ENCODE measurements at regions not wholly inside any gene's neighbourhood (a gene's known extent, or its start where the extent isn't known, plus 50 kb on each side); places are given as distances from the start of the nearest gene placed in this dataset.
A peak's percentile ranks its signal among the peaks of the same experiment; 100 is the strongest.
"Not testable (repeated sequence)": the region's sequence is repeated elsewhere in the genome, so short reads cannot be mapped to it uniquely, and the experiment has no call there.

DNA sequence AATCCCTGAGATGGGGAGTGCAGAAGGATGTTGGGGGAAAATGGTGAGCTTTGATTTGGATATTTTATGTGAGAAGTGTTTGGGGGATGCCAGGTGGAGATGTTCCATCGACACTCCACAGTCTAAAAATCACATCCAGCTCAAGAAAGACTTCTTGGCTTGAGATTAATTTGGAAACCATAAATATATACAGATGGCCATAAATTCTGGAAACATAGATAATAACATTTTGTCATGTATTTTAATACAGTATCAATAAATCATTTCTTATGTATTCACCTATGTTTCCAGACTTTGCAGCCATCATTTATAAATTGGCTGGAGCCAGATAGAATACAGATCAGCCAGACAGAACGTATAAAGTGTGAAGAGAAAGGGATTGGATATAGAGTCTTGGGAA, 245.5 kb upstream of the DDHD1 start:
- no peak for DNase-seq
- Histone ChIP-seq H3K9ac (ENCODE audit: low read length) (no peak overlapping the region), H3K4me1 (ENCODE audit: control insufficient read depth, insufficient read depth, low read depth, low read length) (no peaks in the 10 kb centered on the region), H3K18ac (ENCODE audit: low read depth in 1 of 2, low read length in 2 of 2) (no peak overlapping the region), H3K23ac (ENCODE audit: low read length in 2 of 2) (no peak overlapping the region), H3K27me3 (ENCODE audit: control insufficient read depth in 1 of 2, insufficient read depth in 1 of 2, low read length in 2 of 2) (no peaks in the 10 kb centered on the region), H3K4ac (ENCODE audit: low read depth in 1 of 2, low read length in 2 of 2) (no peak overlapping the region), H3K9me3 (ENCODE audit: control insufficient read depth, low read length) (peaks cover 27% of the 10 kb centered on the region), H3K36me3 (ENCODE audit: control insufficient read depth in 1 of 2, insufficient read depth in 2 of 2, low read depth in 1 of 2, low read length in 2 of 2) (no peaks in the 10 kb centered on the region), H2BK120ac (ENCODE audit: low read depth, low read length) (no peak overlapping the region), H2AFZ (ENCODE audit: low read depth, low read length) (no peak overlapping the region), H3K14ac (ENCODE audit: low read length in 2 of 2) (no peak overlapping the region), H3K27ac (ENCODE audit: low read length, poor library complexity, severe bottlenecking) (no peak overlapping the region), H2BK12ac (ENCODE audit: low read length in 2 of 2) (no peak overlapping the region), H3K4me2 (ENCODE audit: low read length, poor library complexity, severe bottlenecking) (no peak overlapping the region), H2BK15ac (ENCODE audit: low read depth, poor library complexity, severe bottlenecking) (no peak overlapping the region), H4K91ac (ENCODE audit: low read length) (no peak overlapping the region), H2AK5ac (ENCODE audit: low read length, severe bottlenecking) (no peak overlapping the region), H3K79me1 (replicated peaks; ENCODE audit: low read length, poor library complexity, severe bottlenecking) (no peaks in the 10 kb centered on the region), H2BK5ac (ENCODE audit: low read depth, low read length, poor library complexity, severe bottlenecking) (no peak overlapping the region), H3K4me3 (ENCODE audit: insufficient read depth in 1 of 2, low read depth in 1 of 2, low read length in 2 of 2) (no peak overlapping the region), H4K8ac (ENCODE audit: low read length) (no peak overlapping the region)
- 79% methylated on average over 1 of the region's 2 CpGs for WGBS

DNA sequence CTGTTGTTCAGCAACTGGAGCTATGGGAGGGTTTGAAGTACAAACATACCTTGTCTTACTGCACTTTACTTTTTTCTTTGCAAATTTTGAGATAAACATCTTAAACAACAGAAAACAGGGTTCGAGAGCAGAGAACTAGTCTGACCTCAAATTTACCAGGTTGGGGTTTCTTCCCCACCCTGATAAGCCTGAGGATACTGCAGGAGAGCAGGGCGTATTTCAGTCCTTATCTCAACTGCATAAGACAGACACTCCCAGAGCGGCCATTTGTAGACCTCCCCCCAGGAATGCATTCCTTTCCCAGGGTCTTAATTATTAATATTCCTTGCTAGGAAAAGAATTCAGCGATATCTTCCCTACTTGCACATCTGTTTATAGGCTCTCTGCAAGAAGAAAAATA, 242.1 kb upstream of the DDHD1 start:
- H2BK12ac ChIP-seq (ENCODE audit: low read length in 2 of 2); H3K18ac ChIP-seq (ENCODE audit: low read depth in 1 of 2, low read length in 2 of 2); H4K8ac ChIP-seq (ENCODE audit: low read length); H3K36me3 ChIP-seq (ENCODE audit: control insufficient read depth in 1 of 2, insufficient read depth in 2 of 2, low read depth in 1 of 2, low read length in 2 of 2); DNase-seq; H2AFZ ChIP-seq (ENCODE audit: low read depth, low read length); H4K91ac ChIP-seq (ENCODE audit: low read length); H2BK120ac ChIP-seq (ENCODE audit: low read depth, low read length); H3K9ac ChIP-seq (ENCODE audit: low read length); H3K4ac ChIP-seq (ENCODE audit: low read depth in 1 of 2, low read length in 2 of 2); H2BK15ac ChIP-seq (ENCODE audit: low read depth, poor library complexity, severe bottlenecking); H3K4me2 ChIP-seq (ENCODE audit: low read length, poor library complexity, severe bottlenecking); H3K4me1 ChIP-seq (ENCODE audit: control insufficient read depth, insufficient read depth, low read depth, low read length); H3K79me1 ChIP-seq (replicated peaks; ENCODE audit: low read length, poor library complexity, severe bottlenecking); H2BK5ac ChIP-seq (ENCODE audit: low read depth, low read length, poor library complexity, severe bottlenecking); H3K14ac ChIP-seq (ENCODE audit: low read length in 2 of 2); H3K23ac ChIP-seq (ENCODE audit: low read length in 2 of 2); H3K27ac ChIP-seq (ENCODE audit: low read length, poor library complexity, severe bottlenecking); H2AK5ac ChIP-seq (ENCODE audit: low read length, severe bottlenecking); H3K27me3 ChIP-seq (ENCODE audit: control insufficient read depth in 1 of 2, insufficient read depth in 1 of 2, low read length in 2 of 2): not testable (repeated sequence)
- WGBS, result 97% methylated on average over 4 of the region's 4 CpGs
- Histone ChIP-seq H3K9me3 (ENCODE audit: control insufficient read depth, low read length) (peaks cover 27% of the 10 kb centered on the region), H3K4me3 (ENCODE audit: insufficient read depth in 1 of 2, low read depth in 1 of 2, low read length in 2 of 2) (peak overlapping the region in 1 of 2 experiments; percentile 20)

DNA sequence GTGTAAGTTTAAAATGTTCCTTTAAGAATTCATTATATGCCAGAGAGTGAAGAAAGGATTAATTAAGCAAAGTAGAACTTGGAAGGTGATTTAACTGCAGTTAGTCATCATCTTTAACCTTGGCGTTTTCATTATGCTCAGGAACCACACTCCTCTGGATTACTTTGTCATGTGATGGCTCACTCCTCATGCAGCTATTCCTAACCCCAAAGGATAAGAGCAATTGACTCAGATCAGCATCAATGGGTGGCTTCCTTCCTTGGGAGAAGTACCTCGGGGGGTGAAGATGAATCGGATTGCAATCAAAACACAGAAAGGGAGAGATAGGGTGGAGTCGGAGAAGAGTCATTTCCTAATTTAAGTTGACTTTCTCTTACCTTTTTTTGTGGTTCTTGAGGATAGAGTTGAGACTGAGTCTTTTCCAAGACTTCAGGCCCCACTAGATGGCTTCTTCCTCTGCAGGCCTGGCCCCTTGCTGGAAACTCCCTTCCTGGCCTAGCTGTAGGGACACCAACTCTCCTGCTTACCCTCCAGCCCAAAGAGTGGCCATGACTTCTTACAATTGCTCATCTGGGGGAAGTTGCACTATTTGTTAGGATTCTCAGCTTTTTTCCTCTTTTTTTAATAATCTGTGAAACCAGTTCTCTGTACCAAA, 238.6 kb upstream of the DDHD1 start:
- no peak overlapping the region for H4K91ac ChIP-seq (ENCODE audit: low read length)
- H3K9me3 ChIP-seq (ENCODE audit: control insufficient read depth, low read length), result peaks cover 27% of the 10 kb centered on the region
- no peak overlapping the region for H2BK5ac ChIP-seq (ENCODE audit: low read depth, low read length, poor library complexity, severe bottlenecking)
- 3% methylated on average over 3 of the region's 4 CpGs for WGBS
- peak; percentile 61 for DNase-seq
- H2AK5ac ChIP-seq (ENCODE audit: low read length, severe bottlenecking), result no peak overlapping the region
- no peaks in the 10 kb centered on the region for H3K79me1 ChIP-seq (replicated peaks; ENCODE audit: low read length, poor library complexity, severe bottlenecking)
- H3K36me3 ChIP-seq (ENCODE audit: control insufficient read depth in 1 of 2, insufficient read depth in 2 of 2, low read depth in 1 of 2, low read length in 2 of 2), result no peaks in the 10 kb centered on the region
- H3K23ac ChIP-seq (ENCODE audit: low read length in 2 of 2), result no peak overlapping the region
- H3K4ac ChIP-seq (ENCODE audit: low read depth in 1 of 2, low read length in 2 of 2), result no peak overlapping the region
- H3K18ac ChIP-seq (ENCODE audit: low read depth in 1 of 2, low read length in 2 of 2), result peak overlapping the region in 1 of 2 experiments; percentile 37
- no peak overlapping the region for H3K4me3 ChIP-seq (ENCODE audit: insufficient read depth in 1 of 2, low read depth in 1 of 2, low read length in 2 of 2)
- H2BK12ac ChIP-seq (ENCODE audit: low read length in 2 of 2), result no peak overlapping the region
- peak overlapping the region; percentile 74 for H3K9ac ChIP-seq (ENCODE audit: low read length)
- no peak overlapping the region for H2BK15ac ChIP-seq (ENCODE audit: low read depth, poor library complexity, severe bottlenecking)
- no peak overlapping the region for H2AFZ ChIP-seq (ENCODE audit: low read depth, low read length)
- no peak overlapping the region for H4K8ac ChIP-seq (ENCODE audit: low read length)
- no peak overlapping the region for H3K4me2 ChIP-seq (ENCODE audit: low read length, poor library complexity, severe bottlenecking)
- peak overlapping the region; percentile 3 for H3K27ac ChIP-seq (ENCODE audit: low read length, poor library complexity, severe bottlenecking)
- H2BK120ac ChIP-seq (ENCODE audit: low read depth, low read length), result no peak overlapping the region
- no peaks in the 10 kb centered on the region for H3K27me3 ChIP-seq (ENCODE audit: control insufficient read depth in 1 of 2, insufficient read depth in 1 of 2, low read length in 2 of 2)
- peaks cover 3% of the 10 kb centered on the region for H3K4me1 ChIP-seq (ENCODE audit: control insufficient read depth, insufficient read depth, low read depth, low read length)
- H3K14ac ChIP-seq (ENCODE audit: low read length in 2 of 2), result no peak overlapping the region

DNA sequence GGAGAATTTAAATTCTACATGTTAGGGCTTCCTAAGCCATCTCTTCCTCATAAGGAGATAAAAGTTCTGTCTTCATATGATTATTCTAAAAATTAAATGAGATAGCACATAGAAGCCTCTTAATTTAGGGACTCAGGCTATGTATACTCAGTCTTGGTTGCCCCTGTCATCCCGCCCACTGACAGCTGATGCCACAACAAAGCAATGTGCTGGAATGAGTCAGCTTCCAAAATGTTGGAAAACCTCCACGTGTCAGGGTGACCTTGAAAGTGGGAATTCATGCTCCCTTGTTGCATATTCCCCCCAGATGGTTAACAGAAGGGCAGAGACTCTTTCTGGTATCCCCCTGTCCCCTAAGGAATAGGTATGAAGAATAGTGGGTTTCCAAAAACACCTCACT, 238.0 kb upstream of the DDHD1 start:
- H3K23ac ChIP-seq (ENCODE audit: low read length in 2 of 2), result no peak overlapping the region
- no peak overlapping the region for H2BK5ac ChIP-seq (ENCODE audit: low read depth, low read length, poor library complexity, severe bottlenecking)
- peak overlapping the region; percentile 1 for H3K27ac ChIP-seq (ENCODE audit: low read length, poor library complexity, severe bottlenecking)
- H3K14ac ChIP-seq (ENCODE audit: low read length in 2 of 2), result no peak overlapping the region
- peaks cover 21% of the 10 kb centered on the region for H3K9me3 ChIP-seq (ENCODE audit: control insufficient read depth, low read length)
- no peaks in the 10 kb centered on the region for H3K79me1 ChIP-seq (replicated peaks; ENCODE audit: low read length, poor library complexity, severe bottlenecking)
- H3K9ac ChIP-seq (ENCODE audit: low read length), result peak overlapping the region; percentile 74
- no peak overlapping the region for H3K4me3 ChIP-seq (ENCODE audit: insufficient read depth in 1 of 2, low read depth in 1 of 2, low read length in 2 of 2)
- no peaks in the 10 kb centered on the region for H3K36me3 ChIP-seq (ENCODE audit: control insufficient read depth in 1 of 2, insufficient read depth in 2 of 2, low read depth in 1 of 2, low read length in 2 of 2)
- no peak overlapping the region for H3K4me2 ChIP-seq (ENCODE audit: low read length, poor library complexity, severe bottlenecking)
- peak overlapping the region; percentile 93 for H2AK5ac ChIP-seq (ENCODE audit: low read length, severe bottlenecking)
- H2BK12ac ChIP-seq (ENCODE audit: low read length in 2 of 2), result peak overlapping the region in 1 of 2 experiments; percentile 78
- H2BK120ac ChIP-seq (ENCODE audit: low read depth, low read length), result no peak overlapping the region
- no peak overlapping the region for H4K8ac ChIP-seq (ENCODE audit: low read length)
- H3K4me1 ChIP-seq (ENCODE audit: control insufficient read depth, insufficient read depth, low read depth, low read length), result peaks cover 3% of the 10 kb centered on the region
- no peak overlapping the region for H2BK15ac ChIP-seq (ENCODE audit: low read depth, poor library complexity, severe bottlenecking)
- H4K91ac ChIP-seq (ENCODE audit: low read length), result no peak overlapping the region
- WGBS, result 35% methylated on average over 2 of the region's 2 CpGs
- no peak overlapping the region for H3K18ac ChIP-seq (ENCODE audit: low read depth in 1 of 2, low read length in 2 of 2)
- peak; percentile 41 for DNase-seq
- H3K27me3 ChIP-seq (ENCODE audit: control insufficient read depth in 1 of 2, insufficient read depth in 1 of 2, low read length in 2 of 2), result no peaks in the 10 kb centered on the region
- H3K4ac ChIP-seq (ENCODE audit: low read depth in 1 of 2, low read length in 2 of 2), result no peak overlapping the region
- H2AFZ ChIP-seq (ENCODE audit: low read depth, low read length), result no peak overlapping the region
